H1 (cell line): ENCODE measurements at regions not wholly inside any gene's neighbourhood (a gene's known extent, or its start where the extent isn't known, plus 50 kb on each side); places are given as distances from the start of the nearest gene placed in this dataset.

Experiments used
- HDAC2 ChIP-seq, 2 experiments: fragments of 300-600 bp in 1 of 2; sonication (generic) in 1 of 2; IDR thresholded peaks; 2 replicates each; pipeline ENCODE4 v1.6.1; 2011 to 2012; ENCODE audit warnings: low read depth in 2 of 2, low read length in 2 of 2, mild to moderate bottlenecking in 2 of 2, moderate library complexity in 2 of 2, borderline replicate concordance in 1 of 2, inconsistent platforms in 1 of 2
- SIRT6 ChIP-seq: IDR thresholded peaks from one replicate; pipeline ENCODE4 v1.7.1; 2012; ENCODE audit warnings: low read length, inconsistent platforms
- TF ChIP-seq, protein P1 (sequence below): fragments of 300-600 bp; sonication (generic); IDR thresholded peaks from 2 replicates; pipeline ENCODE4 v1.7.1; 2012; ENCODE audit warnings: low read length, moderate library complexity, mild to moderate bottlenecking, inconsistent platforms; ENCODE audit not compliant: insufficient replicate concordance

DNA sequence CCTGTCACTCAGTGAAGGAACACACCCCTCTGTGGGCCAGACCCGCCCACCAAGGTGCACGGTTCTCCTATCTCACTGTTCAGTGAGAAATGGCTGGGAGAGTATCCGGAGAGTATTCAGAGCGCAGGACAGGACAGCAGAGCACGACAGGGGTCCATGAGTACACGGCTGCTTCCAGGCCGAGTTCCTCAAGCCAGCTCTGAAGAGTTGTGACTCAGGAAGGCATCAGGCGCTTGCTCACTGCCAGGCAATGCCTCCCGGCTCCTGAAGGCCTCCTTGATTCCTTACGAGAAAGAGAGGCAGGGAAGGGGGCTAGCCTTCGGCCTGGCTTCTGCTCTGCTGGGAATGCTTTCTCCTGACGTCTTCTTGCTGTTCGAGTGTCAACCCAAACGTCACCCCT, 132.1 kb upstream of the PPP1R26 start (continued):
- TF ChIP-seq, protein P1, sequence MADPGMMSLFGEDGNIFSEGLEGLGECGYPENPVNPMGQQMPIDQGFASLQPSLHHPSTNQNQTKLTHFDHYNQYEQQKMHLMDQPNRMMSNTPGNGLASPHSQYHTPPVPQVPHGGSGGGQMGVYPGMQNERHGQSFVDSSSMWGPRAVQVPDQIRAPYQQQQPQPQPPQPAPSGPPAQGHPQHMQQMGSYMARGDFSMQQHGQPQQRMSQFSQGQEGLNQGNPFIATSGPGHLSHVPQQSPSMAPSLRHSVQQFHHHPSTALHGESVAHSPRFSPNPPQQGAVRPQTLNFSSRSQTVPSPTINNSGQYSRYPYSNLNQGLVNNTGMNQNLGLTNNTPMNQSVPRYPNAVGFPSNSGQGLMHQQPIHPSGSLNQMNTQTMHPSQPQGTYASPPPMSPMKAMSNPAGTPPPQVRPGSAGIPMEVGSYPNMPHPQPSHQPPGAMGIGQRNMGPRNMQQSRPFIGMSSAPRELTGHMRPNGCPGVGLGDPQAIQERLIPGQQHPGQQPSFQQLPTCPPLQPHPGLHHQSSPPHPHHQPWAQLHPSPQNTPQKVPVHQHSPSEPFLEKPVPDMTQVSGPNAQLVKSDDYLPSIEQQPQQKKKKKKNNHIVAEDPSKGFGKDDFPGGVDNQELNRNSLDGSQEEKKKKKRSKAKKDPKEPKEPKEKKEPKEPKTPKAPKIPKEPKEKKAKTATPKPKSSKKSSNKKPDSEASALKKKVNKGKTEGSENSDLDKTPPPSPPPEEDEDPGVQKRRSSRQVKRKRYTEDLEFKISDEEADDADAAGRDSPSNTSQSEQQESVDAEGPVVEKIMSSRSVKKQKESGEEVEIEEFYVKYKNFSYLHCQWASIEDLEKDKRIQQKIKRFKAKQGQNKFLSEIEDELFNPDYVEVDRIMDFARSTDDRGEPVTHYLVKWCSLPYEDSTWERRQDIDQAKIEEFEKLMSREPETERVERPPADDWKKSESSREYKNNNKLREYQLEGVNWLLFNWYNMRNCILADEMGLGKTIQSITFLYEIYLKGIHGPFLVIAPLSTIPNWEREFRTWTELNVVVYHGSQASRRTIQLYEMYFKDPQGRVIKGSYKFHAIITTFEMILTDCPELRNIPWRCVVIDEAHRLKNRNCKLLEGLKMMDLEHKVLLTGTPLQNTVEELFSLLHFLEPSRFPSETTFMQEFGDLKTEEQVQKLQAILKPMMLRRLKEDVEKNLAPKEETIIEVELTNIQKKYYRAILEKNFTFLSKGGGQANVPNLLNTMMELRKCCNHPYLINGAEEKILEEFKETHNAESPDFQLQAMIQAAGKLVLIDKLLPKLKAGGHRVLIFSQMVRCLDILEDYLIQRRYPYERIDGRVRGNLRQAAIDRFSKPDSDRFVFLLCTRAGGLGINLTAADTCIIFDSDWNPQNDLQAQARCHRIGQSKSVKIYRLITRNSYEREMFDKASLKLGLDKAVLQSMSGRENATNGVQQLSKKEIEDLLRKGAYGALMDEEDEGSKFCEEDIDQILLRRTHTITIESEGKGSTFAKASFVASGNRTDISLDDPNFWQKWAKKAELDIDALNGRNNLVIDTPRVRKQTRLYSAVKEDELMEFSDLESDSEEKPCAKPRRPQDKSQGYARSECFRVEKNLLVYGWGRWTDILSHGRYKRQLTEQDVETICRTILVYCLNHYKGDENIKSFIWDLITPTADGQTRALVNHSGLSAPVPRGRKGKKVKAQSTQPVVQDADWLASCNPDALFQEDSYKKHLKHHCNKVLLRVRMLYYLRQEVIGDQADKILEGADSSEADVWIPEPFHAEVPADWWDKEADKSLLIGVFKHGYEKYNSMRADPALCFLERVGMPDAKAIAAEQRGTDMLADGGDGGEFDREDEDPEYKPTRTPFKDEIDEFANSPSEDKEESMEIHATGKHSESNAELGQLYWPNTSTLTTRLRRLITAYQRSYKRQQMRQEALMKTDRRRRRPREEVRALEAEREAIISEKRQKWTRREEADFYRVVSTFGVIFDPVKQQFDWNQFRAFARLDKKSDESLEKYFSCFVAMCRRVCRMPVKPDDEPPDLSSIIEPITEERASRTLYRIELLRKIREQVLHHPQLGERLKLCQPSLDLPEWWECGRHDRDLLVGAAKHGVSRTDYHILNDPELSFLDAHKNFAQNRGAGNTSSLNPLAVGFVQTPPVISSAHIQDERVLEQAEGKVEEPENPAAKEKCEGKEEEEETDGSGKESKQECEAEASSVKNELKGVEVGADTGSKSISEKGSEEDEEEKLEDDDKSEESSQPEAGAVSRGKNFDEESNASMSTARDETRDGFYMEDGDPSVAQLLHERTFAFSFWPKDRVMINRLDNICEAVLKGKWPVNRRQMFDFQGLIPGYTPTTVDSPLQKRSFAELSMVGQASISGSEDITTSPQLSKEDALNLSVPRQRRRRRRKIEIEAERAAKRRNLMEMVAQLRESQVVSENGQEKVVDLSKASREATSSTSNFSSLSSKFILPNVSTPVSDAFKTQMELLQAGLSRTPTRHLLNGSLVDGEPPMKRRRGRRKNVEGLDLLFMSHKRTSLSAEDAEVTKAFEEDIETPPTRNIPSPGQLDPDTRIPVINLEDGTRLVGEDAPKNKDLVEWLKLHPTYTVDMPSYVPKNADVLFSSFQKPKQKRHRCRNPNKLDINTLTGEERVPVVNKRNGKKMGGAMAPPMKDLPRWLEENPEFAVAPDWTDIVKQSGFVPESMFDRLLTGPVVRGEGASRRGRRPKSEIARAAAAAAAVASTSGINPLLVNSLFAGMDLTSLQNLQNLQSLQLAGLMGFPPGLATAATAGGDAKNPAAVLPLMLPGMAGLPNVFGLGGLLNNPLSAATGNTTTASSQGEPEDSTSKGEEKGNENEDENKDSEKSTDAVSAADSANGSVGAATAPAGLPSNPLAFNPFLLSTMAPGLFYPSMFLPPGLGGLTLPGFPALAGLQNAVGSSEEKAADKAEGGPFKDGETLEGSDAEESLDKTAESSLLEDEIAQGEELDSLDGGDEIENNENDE, result no peak
- TF ChIP-seq HDAC2 (IDR thresholded peaks at IDR 0.05; ENCODE audit: borderline replicate concordance in 1 of 2, low read depth in 2 of 2, low read length in 2 of 2) (no peak), SIRT6 (no peak)
